A673 (cell line): ENCODE measurements at regions not wholly inside any gene's neighbourhood (a gene's known extent, or its start where the extent isn't known, plus 50 kb on each side); places are given as distances from the start of the nearest gene placed in this dataset.

Experiments used
- EZH2 ChIP-seq: fragments of 200-600 bp; sonication (generic); IDR thresholded peaks from 2 replicates; pipeline ENCODE4 v1.6.1; 2017; ENCODE audit warnings: borderline replicate concordance, low read depth, mild to moderate bottlenecking, mixed read lengths, antibody characterized with exemption, low read length; ENCODE audit not compliant: poor library complexity, severe bottlenecking
- TF ChIP-seq, protein P1 (sequence below): fragments of 300-800, 200-600 bp; sonication (generic); conservative IDR thresholded peaks from 2 replicates; pipeline ENCODE4 v1.5.1; 2017; ENCODE audit warnings: low read depth, mild to moderate bottlenecking, antibody characterized with exemption, low read length, moderate library complexity, mixed read lengths

DNA sequence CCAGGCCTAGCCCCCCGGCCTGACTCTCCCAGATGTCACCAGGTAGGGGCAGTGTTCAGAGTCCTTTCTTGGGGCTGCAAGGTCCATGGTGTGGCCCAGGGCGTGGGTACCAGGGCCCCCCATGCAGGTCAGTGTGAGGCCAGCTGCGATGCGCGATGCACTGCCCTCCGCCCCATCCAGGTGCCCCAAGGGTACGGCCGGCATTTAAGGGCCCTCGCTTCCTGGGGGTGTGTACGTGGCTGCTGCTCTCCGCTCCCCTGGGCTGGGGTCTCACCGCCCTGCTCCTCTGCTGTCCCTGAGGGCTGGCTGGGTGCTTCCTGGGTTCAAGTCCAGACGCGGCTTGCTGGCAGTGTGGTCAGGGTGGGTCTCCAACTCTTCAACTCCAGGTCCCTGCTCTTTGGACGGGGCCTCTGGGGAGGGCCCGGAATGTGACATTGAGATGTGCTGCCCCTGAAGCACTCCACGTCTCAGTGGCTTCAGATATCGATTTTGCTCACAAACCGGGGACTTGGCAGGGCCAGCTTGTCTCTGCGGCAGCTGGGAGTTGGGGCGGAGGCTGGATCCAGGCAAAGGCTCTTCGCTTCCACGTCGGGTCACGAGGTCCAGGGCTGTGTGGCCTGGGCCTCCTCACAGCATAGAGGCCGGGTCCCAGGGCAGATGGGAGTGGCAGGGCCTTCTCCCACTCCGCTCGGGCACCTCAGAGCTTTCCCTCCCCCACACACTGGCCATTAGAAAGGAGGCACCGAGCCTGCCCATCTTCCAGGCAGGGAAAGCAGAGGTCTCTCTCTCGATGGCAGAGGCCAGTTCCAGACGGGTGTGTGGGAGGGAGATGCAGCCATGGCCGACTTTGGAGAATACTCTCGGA, 93.2 kb downstream of the UNCX start:
- TF ChIP-seq, protein P1, sequence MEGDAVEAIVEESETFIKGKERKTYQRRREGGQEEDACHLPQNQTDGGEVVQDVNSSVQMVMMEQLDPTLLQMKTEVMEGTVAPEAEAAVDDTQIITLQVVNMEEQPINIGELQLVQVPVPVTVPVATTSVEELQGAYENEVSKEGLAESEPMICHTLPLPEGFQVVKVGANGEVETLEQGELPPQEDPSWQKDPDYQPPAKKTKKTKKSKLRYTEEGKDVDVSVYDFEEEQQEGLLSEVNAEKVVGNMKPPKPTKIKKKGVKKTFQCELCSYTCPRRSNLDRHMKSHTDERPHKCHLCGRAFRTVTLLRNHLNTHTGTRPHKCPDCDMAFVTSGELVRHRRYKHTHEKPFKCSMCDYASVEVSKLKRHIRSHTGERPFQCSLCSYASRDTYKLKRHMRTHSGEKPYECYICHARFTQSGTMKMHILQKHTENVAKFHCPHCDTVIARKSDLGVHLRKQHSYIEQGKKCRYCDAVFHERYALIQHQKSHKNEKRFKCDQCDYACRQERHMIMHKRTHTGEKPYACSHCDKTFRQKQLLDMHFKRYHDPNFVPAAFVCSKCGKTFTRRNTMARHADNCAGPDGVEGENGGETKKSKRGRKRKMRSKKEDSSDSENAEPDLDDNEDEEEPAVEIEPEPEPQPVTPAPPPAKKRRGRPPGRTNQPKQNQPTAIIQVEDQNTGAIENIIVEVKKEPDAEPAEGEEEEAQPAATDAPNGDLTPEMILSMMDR = no peak
- no peak for TF ChIP-seq EZH2
